GM12891 (cell line): ENCODE measurements at regions not wholly inside any gene's neighbourhood (a gene's known extent, or its start where the extent isn't known, plus 50 kb on each side); places are given as distances from the start of the nearest gene placed in this dataset.

ENCODE experiments used
- POLR2A ChIP-seq: IDR thresholded peaks from 2 replicates; pipeline ENCODE4 v1.6.1; 2011; ENCODE audit warnings: low read depth, low read length, control low read depth
- POLR2AphosphoS5 ChIP-seq: IDR thresholded peaks from 2 replicates; pipeline ENCODE4 v1.6.1; 2011; ENCODE audit warnings: low read depth, low read length, control low read depth
- POU2F2 ChIP-seq: IDR thresholded peaks from 2 replicates; pipeline ENCODE4 v1.6.1; 2011; ENCODE audit warnings: low read depth, mild to moderate bottlenecking, control low read depth, low read length, moderate library complexity
- SPI1 ChIP-seq: IDR thresholded peaks from 2 replicates; pipeline ENCODE4 v1.6.1; 2011; ENCODE audit warnings: low read depth, low read length, control low read depth
- TAF1 ChIP-seq: IDR thresholded peaks from 2 replicates; pipeline ENCODE4 v1.6.1; 2011; ENCODE audit warnings: low read depth, low read length, control low read depth

DNA sequence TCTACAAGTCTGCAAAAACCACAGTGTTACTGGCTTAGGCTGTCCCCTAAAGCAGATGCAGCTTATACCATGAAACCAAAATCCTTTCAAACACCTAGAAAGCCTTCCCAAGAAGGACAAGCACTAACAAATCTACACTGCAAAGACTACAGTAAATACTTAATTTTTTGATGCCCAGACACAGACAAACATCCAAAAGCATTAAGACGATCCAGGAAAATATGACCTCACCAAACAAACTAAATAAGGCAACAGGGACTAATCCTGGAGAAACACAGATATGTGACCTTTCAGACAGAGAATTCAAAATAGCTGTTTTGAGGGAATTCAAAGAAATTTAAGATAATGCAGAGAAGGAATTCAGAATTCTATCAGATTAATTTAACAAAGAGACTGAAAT is 423.5 kb downstream of the COL12A1 start:
- TF ChIP-seq TAF1 (no peak), POLR2AphosphoS5 (no peak), POLR2A (no peak), POU2F2 (no peak), SPI1 (no peak)
